Activated CD4-positive, alpha-beta T cell treated with anti-CD3 and anti-CD28 coated beads, Interleukin-10, Interleukin-2, amounts not matched to agents 100 ng/mL and 50 ng/mL, durations not matched to agents 16 hours and 8 hours (primary cell): ENCODE measurements at regions not wholly inside any gene's neighbourhood (a gene's known extent, or its start where the extent isn't known, plus 50 kb on each side); places are given as distances from the start of the nearest gene placed in this dataset.

ENCODE experiments used
- DNase-seq: peaks from one replicate; pipeline ENCODE4 v3.0.0-alpha.2; 2020

DNA sequence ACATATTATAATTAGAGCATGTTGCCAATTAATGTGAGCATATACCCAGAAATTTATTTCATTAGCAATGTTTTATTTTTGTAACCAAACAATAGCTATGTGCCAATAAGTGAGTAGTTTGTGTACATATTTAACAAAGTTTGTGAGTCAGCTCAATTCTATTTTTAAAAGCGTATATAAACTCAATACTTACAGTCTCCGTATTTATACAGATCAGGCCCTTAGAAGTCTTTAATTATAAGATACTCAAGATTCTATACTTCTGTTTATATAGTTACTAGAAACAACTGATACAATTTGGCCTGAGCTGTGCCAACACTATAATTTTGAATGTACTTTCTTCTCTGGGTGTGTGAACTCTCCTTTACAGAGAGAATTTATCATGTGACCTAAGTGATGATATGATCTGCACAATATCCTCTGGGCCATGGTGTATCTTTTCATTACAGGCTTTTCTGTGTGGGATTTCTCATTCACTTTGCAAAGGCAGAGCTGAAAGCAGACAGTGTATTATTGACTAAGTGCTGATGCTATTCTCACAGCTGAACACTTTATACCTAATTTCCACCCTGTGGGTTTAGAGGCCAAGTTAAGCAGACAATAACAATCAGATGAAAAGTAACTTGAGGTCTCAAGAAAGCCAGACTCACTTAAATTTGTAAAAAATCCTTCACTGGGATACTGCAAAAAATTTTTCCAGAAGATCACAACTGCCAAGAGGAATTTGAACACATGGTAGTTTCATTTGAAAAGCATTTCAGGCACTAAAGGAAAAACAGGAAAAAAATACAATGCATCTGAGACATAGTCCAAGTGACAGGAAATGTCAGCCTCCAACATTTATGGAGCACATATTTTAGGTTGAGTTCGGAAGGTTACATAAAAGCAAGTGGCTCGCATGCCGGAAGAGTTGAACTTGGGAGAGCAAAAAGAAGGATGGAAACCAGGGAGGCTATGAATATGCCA lies 277.9 kb upstream of the SEMA6D start:
- DNase-seq, result no peak

DNA sequence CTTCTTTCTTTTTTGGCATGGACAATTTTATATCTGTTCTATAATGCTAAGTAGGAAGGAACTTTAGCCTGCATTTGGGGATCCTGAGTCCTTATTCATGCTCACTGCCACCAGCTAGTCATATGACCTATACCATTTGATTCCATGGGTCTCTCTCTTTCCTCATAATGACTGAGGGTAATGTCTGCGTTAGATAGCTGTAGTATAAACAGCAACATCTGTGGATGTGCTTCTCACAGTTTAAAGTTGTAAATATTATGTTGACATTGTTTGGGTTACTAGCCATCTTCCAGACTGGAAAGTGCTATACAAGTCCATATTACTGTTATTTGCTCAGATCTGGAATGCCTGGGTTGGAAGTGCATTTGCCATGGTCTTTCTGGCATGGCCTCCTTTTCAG lies 274.9 kb upstream of the SEMA6D start:
- DNase-seq, result no peak

GRCh38 chr15:47443839-47444238 lies 273.5 kb upstream of the SEMA6D start:
- no peak for DNase-seq

DNA sequence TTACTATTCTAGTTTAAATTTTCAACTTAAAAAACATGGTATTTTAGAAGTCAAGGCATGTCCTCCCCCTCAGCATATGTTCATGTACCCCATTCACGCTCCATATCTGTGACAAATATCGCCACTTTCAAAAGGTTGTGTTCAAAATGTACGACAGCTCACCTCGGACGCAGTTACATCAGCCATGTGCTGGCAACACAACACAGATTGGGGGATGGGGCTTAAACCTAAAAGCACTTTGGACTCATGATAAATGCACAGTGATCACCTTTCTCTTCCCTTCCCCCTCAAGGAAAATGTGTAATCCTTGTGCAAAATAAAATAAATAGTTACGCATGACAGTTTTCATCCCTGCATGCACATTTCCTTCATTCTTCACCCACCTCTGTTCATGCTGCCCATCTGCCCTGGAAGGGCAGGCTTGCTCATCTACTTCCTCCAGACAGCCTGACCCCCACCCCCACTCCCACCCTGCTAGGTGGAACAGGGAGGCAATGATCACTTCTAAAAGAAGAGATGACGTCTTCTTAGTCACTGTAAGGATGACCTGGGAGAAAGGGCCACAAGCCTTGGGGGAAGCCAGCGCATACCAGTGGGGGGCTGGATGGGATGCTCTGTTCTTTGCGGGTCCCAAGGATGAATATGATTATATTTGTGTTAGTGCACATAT lies 271.4 kb upstream of the SEMA6D start:
- no peak for DNase-seq

GRCh38 chr15:47460795-47461573 lies 256.3 kb upstream of the SEMA6D start:
- no peak for DNase-seq

DNA sequence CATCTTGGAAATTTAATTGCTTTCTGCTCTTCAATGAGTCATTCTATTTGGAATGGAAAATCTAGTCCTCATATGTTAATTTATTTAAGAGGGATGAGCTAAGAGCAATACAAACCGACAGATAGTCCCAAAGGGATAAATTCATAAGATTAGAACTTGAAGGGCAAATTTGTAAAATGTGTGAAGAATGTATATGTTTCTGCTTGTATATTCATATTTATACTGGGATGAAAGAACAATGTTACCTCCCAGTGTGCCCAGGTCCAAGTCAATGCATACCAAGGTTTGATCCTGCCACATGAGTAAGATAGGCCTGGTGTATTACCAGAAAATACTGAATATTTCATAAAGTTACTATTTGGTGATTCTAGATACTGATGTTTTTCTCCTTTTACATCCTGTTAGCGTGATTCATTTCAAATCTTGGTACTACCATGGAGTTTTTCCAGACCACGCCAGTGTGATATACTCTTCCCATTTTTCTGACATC lies 255.6 kb upstream of the SEMA6D start:
- no peak for DNase-seq

DNA sequence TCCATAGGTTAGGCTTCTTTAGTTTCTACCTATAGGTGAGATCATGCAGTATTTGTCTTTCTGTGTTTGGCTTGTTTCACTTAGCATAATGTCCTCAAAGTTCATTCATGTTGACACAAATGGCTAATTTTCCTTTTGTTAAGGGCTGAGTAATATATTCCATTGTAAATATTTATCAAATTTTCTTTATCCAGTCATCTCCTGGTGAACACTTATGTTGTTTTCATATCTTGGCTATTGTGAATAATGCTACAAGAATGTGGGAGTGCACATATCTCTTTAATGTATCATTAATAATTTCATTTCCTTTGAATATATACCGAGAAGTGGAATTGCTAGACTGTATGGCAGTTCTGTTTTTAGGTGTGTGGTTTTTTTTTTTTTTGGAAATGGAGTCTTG lies 250.9 kb upstream of the SEMA6D start:
- DNase-seq, result no peak

DNA sequence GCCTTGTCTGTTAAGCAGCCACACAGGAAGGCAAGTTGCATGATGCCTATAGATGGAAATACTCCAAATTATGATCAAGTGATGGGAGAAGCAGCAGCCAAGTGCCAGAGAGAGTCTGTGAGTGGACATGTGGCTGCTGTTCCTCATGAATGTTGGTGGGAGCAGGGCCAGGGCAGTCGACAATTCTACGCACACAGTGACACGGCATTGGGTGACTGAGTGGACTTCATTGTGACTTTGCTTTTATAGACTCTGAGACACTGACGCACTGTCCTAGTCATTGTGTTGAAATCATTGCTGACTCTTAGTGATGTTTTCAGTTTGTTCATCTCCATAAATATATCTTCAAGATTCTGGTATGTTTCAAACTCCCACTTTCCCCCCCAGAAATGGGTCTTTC lies 246.3 kb upstream of the SEMA6D start:
- no peak for DNase-seq

DNA sequence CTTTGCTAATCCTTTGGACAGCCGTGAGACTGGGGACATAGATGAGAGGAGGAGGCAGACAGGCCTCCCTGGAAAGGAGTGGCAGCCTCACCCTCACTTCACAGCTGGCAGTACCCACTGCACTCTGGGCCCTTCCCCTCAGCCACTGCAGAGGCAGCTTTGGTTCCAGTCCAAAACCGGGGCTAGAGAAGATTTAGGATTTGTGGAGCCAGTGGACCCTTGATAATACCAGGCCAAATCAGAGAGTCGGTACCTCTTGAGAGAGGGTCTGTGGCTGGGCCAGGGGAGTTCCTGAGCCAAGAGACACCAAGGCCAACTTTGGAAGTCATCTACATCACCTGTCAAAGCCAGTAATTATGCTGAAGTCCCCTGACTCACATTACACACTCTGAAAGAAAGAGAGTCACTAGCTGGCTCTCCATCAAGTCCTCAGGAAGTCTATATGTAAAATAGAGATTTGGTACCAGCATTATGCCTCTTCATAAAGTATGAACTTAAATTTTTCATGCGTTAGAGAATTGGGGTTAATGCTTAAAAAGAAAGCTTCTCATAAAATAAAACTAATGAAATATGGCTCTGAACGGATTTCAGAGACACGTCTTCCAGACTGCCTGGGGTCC lies 244.1 kb upstream of the SEMA6D start:
- DNase-seq, result no peak

- no peak for DNase-seq
Observed at GRCh38 chr15:47473832-47474231, 243.5 kb upstream of the SEMA6D start.

- DNase-seq, result no peak
Observed at GRCh38 chr15:47475336-47475735, 242.0 kb upstream of the SEMA6D start.

DNA sequence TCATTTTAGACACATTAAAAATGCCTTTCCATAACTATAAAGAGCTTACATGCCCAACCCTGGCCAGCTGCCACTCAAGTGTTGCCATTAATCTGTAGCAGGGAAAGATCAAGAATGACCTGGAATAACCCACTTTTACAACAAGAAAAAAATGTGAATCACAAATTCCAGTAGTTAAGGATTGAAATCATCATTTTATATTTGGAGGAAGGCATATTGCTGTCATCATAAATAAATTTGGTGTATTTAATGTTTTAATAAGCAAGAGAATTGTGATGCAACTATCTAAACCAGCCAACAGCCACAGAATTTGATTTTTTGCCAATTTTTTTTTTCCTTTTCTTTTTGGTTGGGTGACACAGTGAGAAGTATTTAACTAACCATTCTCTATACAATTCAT lies 240.0 kb upstream of the SEMA6D start:
- no peak for DNase-seq

DNA sequence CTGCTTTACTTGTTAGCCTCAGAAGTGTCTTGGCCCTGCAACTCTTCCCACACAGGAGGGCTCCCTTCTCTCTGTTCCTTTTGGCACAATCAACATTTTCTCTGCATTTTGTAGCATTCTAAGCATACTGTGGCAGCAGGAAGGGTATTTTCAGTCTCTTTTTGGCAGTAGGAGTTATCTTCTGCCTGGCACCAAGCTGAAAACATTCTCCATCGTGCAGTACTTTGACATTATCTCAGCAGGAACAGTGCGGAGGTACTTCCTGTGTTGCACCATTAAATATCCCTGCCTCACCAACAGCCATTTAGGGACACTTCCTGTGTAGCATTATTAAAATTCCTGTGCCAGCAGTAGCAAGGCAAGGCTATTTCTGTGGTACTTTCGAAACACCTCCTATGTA lies 233.2 kb upstream of the SEMA6D start:
- DNase-seq, result no peak

DNA sequence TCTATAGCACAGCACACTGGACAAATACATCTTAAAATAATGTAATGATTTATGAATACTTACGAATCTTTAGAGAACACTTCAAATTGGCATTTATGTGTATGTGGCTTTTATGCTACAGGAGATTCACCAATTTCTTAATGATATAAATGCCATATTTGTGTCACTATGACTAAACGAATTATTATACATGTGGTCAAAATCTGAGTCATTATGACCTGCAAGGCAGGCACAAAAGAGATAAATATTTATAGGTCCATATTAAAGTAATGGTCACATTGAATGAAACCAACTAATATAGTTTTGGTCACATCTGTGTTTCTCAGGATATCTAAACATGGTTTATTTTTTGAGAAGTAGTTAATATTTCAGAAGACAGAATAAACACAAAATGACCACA lies 232.3 kb upstream of the SEMA6D start:
- DNase-seq, result no peak

- no peak for DNase-seq
Observed at GRCh38 chr15:47485419-47485818, 231.9 kb upstream of the SEMA6D start.

DNA sequence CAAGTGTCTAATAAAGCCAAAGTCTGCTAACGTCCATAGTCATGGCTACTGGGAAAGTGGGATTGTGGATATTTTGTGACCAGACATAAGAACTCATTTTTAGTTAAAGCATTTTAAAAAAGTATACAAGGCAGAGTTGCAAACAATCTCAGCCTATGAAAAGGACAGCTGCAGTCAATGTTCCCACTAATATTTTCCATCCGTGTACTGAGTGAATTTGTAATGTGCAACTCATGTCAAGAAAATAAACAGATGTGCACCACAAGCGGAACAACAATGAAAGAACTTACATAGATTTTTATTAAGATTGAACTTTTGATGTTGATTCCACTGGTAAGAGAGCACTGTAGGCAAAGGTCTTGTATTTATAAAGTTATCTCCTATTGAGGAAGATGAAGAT lies 231.3 kb upstream of the SEMA6D start:
- DNase-seq, result no peak

DNA sequence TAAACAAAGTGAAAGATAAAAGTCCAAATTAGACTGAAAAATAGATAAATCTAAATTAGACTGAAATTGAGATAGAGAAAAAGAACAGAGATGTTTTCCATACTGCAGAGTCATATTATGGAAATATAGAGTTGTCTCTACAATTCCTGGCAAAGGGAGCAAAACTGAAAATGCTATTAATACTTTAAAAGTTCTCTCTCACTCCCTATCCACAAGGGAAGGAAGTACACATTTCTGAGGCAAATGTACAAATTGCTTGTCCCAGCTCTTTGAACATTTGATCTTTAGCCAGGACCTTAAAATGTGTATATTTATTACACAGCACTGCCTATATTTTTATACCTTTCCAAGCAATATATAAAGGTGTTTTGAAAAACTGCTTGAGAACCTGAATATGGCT lies 225.1 kb upstream of the SEMA6D start:
- no peak for DNase-seq

DNA sequence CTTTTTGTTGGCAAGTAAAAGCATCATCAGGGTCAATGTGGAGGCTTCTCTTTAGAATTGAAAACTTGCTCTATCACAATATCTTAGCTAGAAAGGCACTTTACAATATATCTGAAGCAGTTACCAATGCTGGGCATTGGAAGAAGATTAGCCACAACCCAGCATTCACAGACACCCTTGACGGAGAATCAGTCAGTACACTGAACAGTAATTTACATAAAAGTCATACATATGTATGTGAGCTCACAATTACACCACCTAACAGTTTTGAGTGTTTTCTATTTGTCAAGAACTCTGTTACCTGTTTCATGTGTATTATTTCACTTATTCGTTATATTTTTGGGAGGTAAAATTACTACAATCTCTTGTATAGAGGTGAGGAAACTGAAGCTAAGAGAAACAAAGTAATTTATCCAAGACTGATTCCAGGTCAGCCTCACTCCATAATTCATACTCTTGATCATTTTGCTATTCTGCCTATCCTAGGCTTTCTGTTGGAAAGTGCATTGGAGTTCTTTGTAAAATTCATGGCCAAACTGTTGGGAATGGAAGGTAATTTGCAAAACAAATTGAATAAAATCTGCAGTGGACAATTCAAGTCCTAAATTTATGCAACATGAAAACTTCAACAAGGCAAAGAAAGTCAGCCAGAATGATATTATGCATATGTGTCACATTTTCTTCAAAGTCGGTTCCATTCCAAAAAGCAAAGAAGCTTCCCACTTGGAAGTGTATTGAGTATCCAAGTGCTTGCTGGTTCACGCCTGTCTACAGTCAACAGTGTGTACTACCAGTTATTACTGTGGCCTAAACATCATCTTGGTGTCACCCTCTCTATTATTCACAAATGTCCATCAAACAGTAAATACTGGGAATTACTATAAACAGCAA lies 223.7 kb upstream of the SEMA6D start:
- no peak for DNase-seq

DNA sequence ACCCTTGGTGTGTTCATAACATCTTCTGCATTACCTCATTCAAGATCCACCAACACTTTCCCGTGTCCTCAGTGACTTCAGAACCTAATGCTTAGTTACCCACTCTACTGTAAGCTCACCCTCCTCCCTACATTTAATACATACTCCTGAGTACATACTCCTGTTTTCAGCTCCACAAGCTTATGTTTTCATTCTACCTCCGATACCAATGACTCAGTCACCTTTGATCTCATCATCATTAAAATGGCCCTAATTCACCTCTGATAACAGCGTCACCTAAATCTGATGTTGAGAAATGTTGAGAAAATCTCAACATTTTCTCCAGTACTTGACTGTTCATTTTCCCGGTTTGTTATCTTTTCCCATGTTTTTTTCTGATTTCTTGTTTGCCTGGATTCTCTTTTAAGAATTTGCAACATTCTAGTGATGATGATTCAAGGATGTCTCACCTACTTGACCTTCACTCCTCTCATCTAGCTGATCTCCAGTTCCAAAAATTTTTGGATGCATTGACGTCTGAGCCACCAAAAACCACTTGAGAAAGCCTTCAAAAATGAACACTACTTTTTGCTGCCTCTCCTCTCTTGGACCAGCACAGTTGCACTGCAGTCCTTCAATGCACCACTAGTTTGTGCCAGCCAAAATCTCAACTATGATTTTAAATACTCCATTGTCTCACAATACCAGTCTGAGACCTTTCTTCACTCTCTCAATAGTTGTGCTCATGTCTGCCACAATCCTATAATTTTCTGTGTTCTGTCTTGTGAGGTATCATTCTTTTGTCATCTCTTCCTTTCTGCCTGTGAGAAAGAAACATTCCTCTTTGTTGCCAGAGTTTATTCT lies 220.7 kb upstream of the SEMA6D start:
- DNase-seq, result no peak

GRCh38 chr15:47500842-47501241 lies 216.5 kb upstream of the SEMA6D start:
- DNase-seq, result no peak

DNA sequence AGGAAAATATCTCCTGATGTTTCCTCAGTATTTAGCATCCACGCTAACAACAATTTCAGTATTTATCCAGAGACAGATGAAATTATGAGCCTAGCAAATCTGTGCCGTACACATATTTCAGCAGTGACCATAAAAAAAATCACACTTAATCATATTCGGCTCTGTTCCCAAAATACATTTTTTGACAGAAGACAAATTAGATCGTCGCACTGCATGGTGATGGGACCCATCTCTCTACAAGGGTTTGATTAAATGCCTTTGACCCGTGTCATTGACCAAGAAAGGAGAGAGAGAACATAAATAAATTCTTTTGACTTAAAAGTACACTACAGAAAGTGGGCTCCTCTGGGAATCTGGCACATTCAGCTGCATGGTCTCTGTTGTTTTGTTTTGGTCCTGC lies 215.3 kb upstream of the SEMA6D start:
- DNase-seq, result no peak
